IPS-15b (cell line): ENCODE measurements at regions not wholly inside any gene's neighbourhood (a gene's known extent, or its start where the extent isn't known, plus 50 kb on each side); places are given as distances from the start of the nearest gene placed in this dataset.

ENCODE experiments used
- H3K27me3 ChIP-seq: one replicate; pipeline ENCODE4 v1.6.1; 2013; ENCODE audit warnings: low read length; ENCODE audit not compliant: control insufficient read depth, insufficient read depth
- H3K36me3 ChIP-seq: one replicate; pipeline ENCODE4 v1.6.1; 2013; ENCODE audit warnings: low read length; ENCODE audit not compliant: control insufficient read depth, insufficient read depth
- H3K4me1 ChIP-seq: one replicate; pipeline ENCODE4 v1.6.1; 2013; ENCODE audit warnings: mild to moderate bottlenecking, low read length; ENCODE audit not compliant: control insufficient read depth, insufficient read depth
- H3K4me3 ChIP-seq: one replicate; pipeline ENCODE4 v1.5.1; 2013; ENCODE audit warnings: low read depth, low read length
- H3K9ac ChIP-seq: one replicate; pipeline ENCODE4 v1.6.1; 2013; ENCODE audit warnings: low read depth, mild to moderate bottlenecking, low read length
- H3K9me3 ChIP-seq: one replicate; pipeline ENCODE4 v1.6.1; 2013; ENCODE audit warnings: mild to moderate bottlenecking, low read length; ENCODE audit not compliant: control insufficient read depth, insufficient read depth

DNA sequence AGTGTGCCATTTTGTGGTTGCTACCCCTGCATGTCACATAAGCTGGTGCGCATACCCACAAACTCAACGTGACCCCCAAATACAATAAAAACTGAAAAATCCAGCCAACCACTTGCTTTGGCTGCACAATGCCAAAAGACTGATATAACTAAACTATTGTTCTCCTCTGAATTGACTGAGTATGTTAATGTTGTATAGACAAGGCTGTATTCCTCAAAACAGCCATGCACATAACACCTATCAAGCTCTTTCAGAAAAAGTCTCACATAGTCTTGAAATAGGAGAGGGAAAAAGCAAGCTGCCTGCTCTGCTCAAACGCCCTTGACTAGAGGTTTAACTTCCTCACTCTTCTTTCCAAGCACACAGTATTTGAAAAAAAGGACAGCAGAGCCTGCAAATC, 126.4 kb upstream of the NOCT start:
- Histone ChIP-seq H3K27me3 (no peaks in the 10 kb centered on the region), H3K4me1 (peaks cover 18% of the 10 kb centered on the region), H3K36me3 (no peaks in the 10 kb centered on the region), H3K4me3 (no peak overlapping the region), H3K9me3 (peaks cover 6% of the 10 kb centered on the region), H3K9ac (no peak overlapping the region)

DNA sequence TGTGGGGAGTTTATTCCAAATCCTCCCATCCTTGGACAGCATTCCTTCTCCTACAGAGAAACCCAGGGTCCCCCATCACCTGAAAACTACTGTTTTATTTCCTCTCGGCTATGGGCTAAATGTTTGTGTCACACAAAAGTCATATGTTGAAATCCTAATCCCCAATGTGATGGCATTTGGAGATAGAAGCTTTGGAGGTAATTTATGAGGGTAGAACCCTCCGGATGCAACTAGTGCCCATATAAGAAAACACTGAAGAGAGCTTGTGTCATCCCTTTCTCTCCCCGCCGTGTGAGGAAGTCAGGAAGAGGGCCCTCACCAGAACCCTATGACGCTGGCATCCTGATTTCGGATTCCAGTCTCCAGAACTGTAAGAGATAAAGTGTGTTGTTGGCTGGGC, 127.8 kb upstream of the NOCT start:
- H3K27me3 ChIP-seq = no peaks in the 10 kb centered on the region
- H3K4me1 ChIP-seq = peaks cover 18% of the 10 kb centered on the region
- H3K36me3 ChIP-seq = no peaks in the 10 kb centered on the region
- no peak overlapping the region for H3K9ac ChIP-seq
- no peak overlapping the region for H3K4me3 ChIP-seq
- H3K9me3 ChIP-seq = peaks cover 6% of the 10 kb centered on the region

DNA sequence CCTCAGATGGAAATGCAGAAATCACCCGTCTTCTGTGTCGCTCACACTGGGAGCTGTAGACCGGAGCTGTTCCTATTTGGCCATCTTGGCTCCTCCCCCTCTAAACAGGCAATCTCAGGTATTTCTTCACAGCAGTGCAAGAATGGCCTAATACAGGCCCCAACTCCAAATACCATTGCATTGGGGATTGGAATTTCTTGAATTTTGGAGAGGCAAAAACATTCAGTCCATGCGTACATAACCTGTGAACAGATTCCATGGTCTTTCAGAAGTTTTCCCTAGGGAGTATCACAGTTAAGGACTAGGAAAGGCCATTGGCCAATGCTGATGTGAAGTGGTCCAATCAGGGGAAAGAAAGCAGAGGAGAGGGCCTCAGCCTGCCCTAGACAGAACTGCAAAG, 128.2 kb upstream of the NOCT start:
- Histone ChIP-seq H3K36me3 (no peaks in the 10 kb centered on the region), H3K27me3 (no peaks in the 10 kb centered on the region), H3K4me1 (peaks cover 18% of the 10 kb centered on the region), H3K4me3 (no peak overlapping the region), H3K9ac (no peak overlapping the region), H3K9me3 (peaks cover 6% of the 10 kb centered on the region)

DNA sequence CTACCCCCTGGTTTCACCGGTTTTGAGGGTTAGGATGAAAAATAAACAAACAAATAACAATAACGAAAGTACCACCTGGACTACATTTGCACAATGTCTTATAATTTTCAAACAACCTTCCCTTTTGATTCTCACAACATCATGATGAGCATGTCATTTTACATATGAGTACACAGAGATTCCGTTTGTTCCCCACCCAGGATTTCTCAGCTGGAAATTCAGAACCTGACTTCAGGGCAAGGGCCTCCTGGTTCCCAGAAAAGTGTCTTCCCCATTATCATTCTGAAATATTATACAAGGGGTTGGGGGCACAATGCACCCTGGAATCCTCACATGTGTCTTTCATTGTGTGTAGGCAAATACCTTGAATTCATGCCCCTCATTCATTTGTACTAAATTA, 135.8 kb upstream of the NOCT start:
- H3K36me3 ChIP-seq = no peaks in the 10 kb centered on the region
- H3K9me3 ChIP-seq = no peaks in the 10 kb centered on the region
- H3K4me1 ChIP-seq = no peaks in the 10 kb centered on the region

DNA sequence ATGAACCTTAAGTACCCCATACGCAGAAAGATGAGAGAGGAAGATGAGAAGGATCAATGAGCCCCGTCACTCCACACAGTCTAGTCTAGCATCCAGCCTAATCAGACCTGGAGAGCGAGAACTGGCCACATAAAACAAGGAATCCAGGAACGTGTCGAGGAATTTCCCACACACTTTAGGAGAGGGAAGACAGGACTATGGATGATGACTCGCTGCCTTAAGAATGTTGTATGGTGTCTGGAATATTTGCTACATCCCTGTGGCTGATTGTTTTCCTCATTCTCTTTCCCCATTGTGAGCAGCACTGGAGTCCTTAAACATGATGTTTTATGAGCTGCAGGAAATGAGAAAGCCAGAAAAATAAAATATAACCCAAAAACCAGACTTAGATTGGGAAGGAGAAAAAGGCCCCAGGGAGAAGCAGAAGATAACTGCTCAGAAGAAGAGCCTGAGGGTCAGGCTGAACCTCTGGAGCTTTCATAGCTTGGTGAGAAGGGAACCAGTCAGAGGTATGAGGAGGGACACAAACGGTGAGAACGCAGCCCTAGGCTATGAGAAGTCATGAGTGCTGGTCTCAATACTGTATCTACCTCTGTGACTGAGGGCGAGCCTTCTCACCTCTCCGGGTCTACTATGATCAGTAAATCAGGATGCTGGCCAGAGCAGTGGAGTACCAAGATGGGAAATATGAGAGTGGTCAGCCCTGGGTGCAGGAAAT, 139.5 kb upstream of the NOCT start:
- no peak overlapping the region for H3K4me3 ChIP-seq
- H3K4me1 ChIP-seq = peaks cover 3% of the 10 kb centered on the region
- no peaks in the 10 kb centered on the region for H3K9me3 ChIP-seq
- H3K9ac ChIP-seq = no peak overlapping the region
- H3K36me3 ChIP-seq = no peaks in the 10 kb centered on the region
- no peaks in the 10 kb centered on the region for H3K27me3 ChIP-seq

More for the DNA sequence above, 135.8 kb upstream of the NOCT start:
- H3K27me3 ChIP-seq = no peaks in the 10 kb centered on the region
- H3K4me3 ChIP-seq = no peak overlapping the region
- no peak overlapping the region for H3K9ac ChIP-seq

DNA sequence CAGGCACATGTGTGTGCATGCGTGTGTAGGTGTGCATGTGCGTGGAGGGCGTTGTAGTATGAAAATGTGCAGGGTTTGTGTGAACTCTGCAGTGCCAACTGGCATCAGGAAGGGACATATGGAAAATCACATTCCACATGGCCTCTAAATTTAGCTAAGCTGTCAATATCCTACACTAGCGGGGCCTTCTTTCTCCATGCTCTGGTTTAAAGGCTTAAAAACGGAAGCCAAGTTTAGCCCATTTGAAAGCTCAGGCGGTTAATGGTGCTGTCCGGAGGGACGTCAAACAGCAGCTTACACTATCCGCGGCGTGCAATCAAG, 144.1 kb upstream of the NOCT start:
- Histone ChIP-seq H3K4me1 (peaks cover 3% of the 10 kb centered on the region), H3K36me3 (no peaks in the 10 kb centered on the region), H3K9me3 (no peaks in the 10 kb centered on the region), H3K27me3 (no peaks in the 10 kb centered on the region), H3K4me3 (no peak overlapping the region), H3K9ac (no peak overlapping the region)

DNA sequence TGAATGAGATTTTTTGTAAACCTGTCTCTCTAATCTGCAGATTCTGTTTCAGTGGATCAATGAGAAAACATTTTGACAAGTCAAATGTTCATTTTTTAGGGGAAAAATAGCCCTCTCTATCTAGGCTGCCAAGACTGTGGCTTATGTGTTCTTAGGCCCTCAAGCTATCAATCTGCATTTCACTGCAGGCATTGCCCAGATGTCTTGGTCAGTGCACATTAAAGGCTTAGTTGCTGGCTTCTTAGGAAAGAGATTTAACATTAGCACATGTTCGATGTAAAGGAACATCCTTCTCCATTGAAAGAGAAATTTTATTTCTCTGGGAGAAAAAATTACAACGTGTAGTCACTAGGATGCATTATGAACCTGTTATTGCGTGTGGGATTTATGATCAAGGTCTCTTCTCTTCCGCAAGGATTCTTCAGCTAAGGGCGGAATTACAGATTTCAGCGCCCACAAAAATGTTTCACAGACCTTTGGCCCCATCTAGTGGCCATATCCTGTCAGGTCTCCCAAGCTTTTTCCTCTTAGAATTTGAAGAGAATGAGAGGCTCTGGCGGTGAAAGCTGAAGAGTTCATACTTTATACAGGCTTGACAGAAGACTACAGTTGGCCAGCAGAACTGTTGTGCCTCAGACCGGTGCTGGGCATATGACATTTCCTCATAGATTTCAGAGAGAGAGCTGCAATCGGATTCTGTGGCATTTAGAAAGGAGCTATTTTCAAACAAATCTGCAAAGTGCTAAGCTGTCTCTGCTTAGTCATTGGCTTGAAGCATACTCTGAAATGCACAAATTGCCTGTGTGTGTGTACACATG, 144.6 kb upstream of the NOCT start:
- Histone ChIP-seq H3K9me3 (no peaks in the 10 kb centered on the region), H3K36me3 (no peaks in the 10 kb centered on the region), H3K9ac (no peak overlapping the region), H3K27me3 (no peaks in the 10 kb centered on the region), H3K4me1 (peaks cover 3% of the 10 kb centered on the region), H3K4me3 (no peak overlapping the region)

DNA sequence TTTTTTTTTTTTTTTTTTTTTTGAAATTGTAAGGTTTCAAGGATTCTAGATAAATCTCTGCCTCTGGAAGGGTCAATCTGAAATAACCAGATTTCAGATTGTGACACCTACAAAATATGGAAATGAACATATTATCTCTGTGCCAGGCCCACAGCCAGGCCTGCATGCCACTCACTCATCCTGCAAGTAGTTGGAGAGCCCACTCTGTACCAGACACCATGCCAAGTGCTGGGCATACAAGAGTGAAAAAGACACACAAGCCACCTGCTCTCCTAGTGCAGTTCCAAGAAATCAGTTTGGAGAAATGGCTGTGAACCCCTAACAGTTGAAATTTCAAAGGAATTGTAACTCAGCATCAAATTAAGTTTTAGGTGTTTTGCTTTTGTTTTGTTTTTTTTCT, 145.9 kb upstream of the NOCT start:
- Histone ChIP-seq H3K4me1 (peaks cover 3% of the 10 kb centered on the region), H3K9me3 (no peaks in the 10 kb centered on the region)

DNA sequence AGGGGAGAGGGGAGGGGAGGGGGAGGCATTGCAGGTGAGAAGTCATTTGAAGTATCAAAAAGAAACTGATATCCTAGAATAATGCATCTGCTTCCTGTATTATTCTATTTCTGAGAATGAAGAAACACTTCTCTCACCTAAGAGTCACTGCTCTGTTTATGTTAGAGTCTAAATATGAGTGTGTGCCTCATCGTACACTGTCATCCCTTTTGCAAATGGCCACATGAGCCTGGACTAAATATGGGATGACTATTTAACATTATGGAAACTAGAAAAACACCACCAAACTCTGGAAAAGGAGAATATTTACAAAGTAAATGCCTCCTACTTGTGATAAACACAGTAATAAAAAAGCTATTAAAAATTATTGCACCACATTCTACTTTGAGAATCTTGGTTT, 146.4 kb upstream of the NOCT start:
- Histone ChIP-seq H3K9ac (no peak overlapping the region), H3K27me3 (no peaks in the 10 kb centered on the region), H3K9me3 (no peaks in the 10 kb centered on the region), H3K4me3 (no peak overlapping the region), H3K36me3 (no peaks in the 10 kb centered on the region), H3K4me1 (peaks cover 3% of the 10 kb centered on the region)

More for the DNA sequence above, 145.9 kb upstream of the NOCT start:
- no peaks in the 10 kb centered on the region for H3K36me3 ChIP-seq
- H3K9ac ChIP-seq = no peak overlapping the region
- H3K27me3 ChIP-seq = no peaks in the 10 kb centered on the region
- no peak overlapping the region for H3K4me3 ChIP-seq

DNA sequence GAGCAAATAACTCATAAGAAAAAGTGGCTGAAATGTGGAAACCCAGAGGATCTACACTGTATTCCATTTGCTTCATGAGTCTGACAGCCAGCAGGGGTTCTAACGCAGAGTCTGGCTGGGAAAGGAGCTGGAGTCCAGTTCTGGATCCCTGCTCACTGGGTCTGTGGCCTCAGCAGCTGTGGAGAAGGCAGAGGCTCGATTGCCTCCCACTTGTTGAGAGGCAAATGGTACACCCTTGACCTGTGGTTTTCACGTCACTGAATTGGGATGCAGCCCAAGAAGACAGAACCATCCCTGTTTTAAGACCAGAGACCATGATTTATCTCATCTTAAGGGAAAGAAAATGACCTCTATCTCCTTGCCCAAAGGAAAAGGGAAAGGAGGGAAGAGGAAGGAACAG, 147.0 kb upstream of the NOCT start:
- Histone ChIP-seq H3K9me3 (no peaks in the 10 kb centered on the region), H3K4me1 (peaks cover 3% of the 10 kb centered on the region), H3K4me3 (no peak overlapping the region), H3K36me3 (no peaks in the 10 kb centered on the region), H3K27me3 (no peaks in the 10 kb centered on the region), H3K9ac (no peak overlapping the region)

DNA sequence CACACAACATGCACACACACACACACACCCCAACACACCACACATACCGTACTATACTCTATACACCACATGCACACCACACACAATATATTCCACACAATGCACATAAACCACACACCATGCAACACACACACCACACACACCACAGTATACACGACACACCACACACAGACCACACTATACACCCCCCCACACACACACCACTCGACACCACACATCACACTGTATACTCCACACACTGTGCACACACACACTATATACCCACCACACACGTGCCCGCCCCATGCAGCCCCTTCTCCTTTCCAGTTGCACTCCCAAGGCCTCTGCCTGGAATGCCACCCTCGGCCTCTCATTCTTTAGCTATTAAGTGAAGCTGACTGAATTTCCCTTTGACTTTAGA, 148.2 kb upstream of the NOCT start:
- no peak overlapping the region for H3K4me3 ChIP-seq
- H3K9me3 ChIP-seq = no peaks in the 10 kb centered on the region
- H3K4me1 ChIP-seq = peaks cover 3% of the 10 kb centered on the region
- H3K27me3 ChIP-seq = no peaks in the 10 kb centered on the region
- H3K36me3 ChIP-seq = no peaks in the 10 kb centered on the region
- H3K9ac ChIP-seq = no peak overlapping the region

DNA sequence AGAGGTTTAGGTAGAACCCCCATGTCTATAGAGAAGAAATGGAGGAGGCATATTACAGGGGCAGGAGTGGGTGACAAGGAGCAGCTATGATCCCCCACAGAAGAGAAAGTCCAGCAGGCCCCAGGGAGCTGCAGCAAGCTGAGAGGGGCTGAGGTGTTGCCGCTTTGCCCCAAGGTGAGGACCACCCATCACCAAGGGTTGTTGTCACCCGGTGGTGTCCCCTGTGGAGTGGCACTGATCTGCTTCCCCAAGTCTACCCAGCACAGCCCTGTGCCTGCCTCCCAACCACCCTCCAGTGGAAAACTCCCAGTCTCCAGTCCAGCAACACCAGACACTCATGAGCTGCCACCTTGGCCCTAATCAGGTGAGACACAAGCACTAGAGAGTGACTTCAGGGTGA, 149.3 kb upstream of the NOCT start:
- no peak overlapping the region for H3K9ac ChIP-seq
- H3K9me3 ChIP-seq = no peaks in the 10 kb centered on the region
- H3K4me1 ChIP-seq = peaks cover 2% of the 10 kb centered on the region
- no peak overlapping the region for H3K4me3 ChIP-seq
- H3K36me3 ChIP-seq = no peaks in the 10 kb centered on the region
- H3K27me3 ChIP-seq = no peaks in the 10 kb centered on the region
